Esophagus squamous epithelium (tissue), 5 donors: ENCODE measurements at regions not wholly inside any gene's neighbourhood (a gene's known extent, or its start where the extent isn't known, plus 50 kb on each side); places are given as distances from the start of the nearest gene placed in this dataset.

ENCODE experiments used
- DNase-seq: peaks from one replicate; lab custom pipeline; 2025; lab: John Stamatoyannopoulos, UW
- H3K27ac ChIP-seq, 4 donors: fragments of 200-600 bp; sonication (generic); one replicate each; pipeline ENCODE4 v1.5.1; 2016 to 2019; ENCODE audit warnings: mild to moderate bottlenecking in 1 of 4
- H3K27me3 ChIP-seq, 4 donors: fragments of 200-600 bp; sonication (generic); 1 replicate in 3 of 4; 2 replicates in 1 of 4; pipeline versions ENCODE4 v1.5.1 to v1.6.0; 2017 to 2021; ENCODE audit warnings: antibody characterized with exemption in 1 of 4
- H3K36me3 ChIP-seq, 3 donors: fragments of 200-600 bp; sonication (generic); one replicate each; pipeline ENCODE4 v1.5.1; 2016 to 2019
- H3K4me1 ChIP-seq, 3 donors: fragments of 200-600 bp; sonication (generic); one replicate each; pipeline ENCODE4 v1.5.1; 2017 to 2019
- H3K4me3 ChIP-seq, 4 donors: fragments of 200-600 bp; sonication (generic); 1 replicate in 3 of 4; 2 replicates in 1 of 4; pipeline ENCODE4 v1.5.1; 2016 to 2019; ENCODE audit warnings: mild to moderate bottlenecking in 2 of 4, moderate library complexity in 1 of 4
- H3K9me3 ChIP-seq, 3 donors: fragments of 200-600 bp; sonication (generic); one replicate each; pipeline ENCODE4 v1.5.1; 2016 to 2019
- POLR2A ChIP-seq, 4 donors: fragments of 450-650 bp; IDR thresholded peaks; one replicate each; pipeline ENCODE4 v1.6.1; 2017; ENCODE audit warnings: antibody characterized with exemption in 4 of 4, mild to moderate bottlenecking in 4 of 4, moderate library complexity in 3 of 4
- WGBS, 2 donors: methylation state at CpG; one replicate each; pipeline ENCODE4 v1.1.5; 2018; 5-methylcytosine and 5-hydroxymethylcytosine counted together
- intact Hi-C: fragments of 100-400 bp; cut with DNase I; formaldehyde crosslinking; loops from one replicate; pipeline ENCODE4 v1.15.0; 2022
- TF ChIP-seq, protein P1 (sequence below), 6 experiments: fragments of 450-650 bp in 4 of 6; fragments of 200-600 bp in 2 of 6; sonication (generic) in 2 of 6; IDR thresholded peaks; one replicate each; pipeline ENCODE4 v1.5.1; 2016 to 2019; ENCODE audit warnings: antibody characterized with exemption in 6 of 6, mild to moderate bottlenecking in 4 of 6, moderate library complexity in 4 of 6
- donor health status: DM: yes; HTN: yes; CAD: no.

DNA sequence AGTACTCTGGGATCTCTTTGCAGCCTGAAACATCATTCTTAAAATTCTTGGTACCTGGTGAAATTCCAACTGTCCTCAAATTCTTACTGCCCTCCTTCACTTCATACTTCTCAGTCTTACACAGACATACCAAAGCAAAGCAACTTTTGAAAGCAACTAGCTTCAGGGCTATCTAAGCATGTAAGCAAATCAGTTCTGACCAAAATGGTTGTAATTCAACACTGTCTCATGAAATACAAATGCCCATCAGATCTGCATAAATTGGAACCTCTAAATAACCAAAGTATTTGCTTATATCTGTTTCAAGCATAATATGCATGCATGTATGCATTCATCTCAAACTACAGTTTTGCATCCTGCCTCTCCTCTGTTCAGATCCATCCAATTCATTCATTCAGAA, 308.1 kb upstream of the PPARGC1A start:
- Histone ChIP-seq H3K27me3 (no peaks in the 10 kb centered on the region), H3K9me3 (no peaks in the 10 kb centered on the region), H3K4me1 (no peaks in the 10 kb centered on the region), H3K27ac (no peak overlapping the region), H3K36me3 (no peaks in the 10 kb centered on the region), H3K4me3 (no peak overlapping the region)
- no peak for TF ChIP-seq POLR2A (IDR thresholded peaks at IDR 0.05)
- TF ChIP-seq, protein P1, sequence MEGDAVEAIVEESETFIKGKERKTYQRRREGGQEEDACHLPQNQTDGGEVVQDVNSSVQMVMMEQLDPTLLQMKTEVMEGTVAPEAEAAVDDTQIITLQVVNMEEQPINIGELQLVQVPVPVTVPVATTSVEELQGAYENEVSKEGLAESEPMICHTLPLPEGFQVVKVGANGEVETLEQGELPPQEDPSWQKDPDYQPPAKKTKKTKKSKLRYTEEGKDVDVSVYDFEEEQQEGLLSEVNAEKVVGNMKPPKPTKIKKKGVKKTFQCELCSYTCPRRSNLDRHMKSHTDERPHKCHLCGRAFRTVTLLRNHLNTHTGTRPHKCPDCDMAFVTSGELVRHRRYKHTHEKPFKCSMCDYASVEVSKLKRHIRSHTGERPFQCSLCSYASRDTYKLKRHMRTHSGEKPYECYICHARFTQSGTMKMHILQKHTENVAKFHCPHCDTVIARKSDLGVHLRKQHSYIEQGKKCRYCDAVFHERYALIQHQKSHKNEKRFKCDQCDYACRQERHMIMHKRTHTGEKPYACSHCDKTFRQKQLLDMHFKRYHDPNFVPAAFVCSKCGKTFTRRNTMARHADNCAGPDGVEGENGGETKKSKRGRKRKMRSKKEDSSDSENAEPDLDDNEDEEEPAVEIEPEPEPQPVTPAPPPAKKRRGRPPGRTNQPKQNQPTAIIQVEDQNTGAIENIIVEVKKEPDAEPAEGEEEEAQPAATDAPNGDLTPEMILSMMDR (IDR thresholded peaks at IDR 0.05), result no peak
- DNase-seq, result no peak
- intact Hi-C loops, result no loop called here

- TF ChIP-seq, protein P1 (IDR thresholded peaks at IDR 0.05), result no peak
- TF ChIP-seq POLR2A (IDR thresholded peaks at IDR 0.05), result no peak
- Histone ChIP-seq H3K9me3 (no peaks in the 10 kb centered on the region), H3K4me1 (no peaks in the 10 kb centered on the region), H3K36me3 (no peaks in the 10 kb centered on the region), H3K27me3 (no peaks in the 10 kb centered on the region), H3K4me3 (no peak overlapping the region), H3K27ac (no peak overlapping the region)
- no peak for DNase-seq
- intact Hi-C loops, result no loop called here
- WGBS, 2 donors, result 80 to 93% methylated on average over 1 of the region's 1 CpG
Observed at GRCh38 chr4:24196785-24197184, 306.9 kb upstream of the PPARGC1A start.

DNA sequence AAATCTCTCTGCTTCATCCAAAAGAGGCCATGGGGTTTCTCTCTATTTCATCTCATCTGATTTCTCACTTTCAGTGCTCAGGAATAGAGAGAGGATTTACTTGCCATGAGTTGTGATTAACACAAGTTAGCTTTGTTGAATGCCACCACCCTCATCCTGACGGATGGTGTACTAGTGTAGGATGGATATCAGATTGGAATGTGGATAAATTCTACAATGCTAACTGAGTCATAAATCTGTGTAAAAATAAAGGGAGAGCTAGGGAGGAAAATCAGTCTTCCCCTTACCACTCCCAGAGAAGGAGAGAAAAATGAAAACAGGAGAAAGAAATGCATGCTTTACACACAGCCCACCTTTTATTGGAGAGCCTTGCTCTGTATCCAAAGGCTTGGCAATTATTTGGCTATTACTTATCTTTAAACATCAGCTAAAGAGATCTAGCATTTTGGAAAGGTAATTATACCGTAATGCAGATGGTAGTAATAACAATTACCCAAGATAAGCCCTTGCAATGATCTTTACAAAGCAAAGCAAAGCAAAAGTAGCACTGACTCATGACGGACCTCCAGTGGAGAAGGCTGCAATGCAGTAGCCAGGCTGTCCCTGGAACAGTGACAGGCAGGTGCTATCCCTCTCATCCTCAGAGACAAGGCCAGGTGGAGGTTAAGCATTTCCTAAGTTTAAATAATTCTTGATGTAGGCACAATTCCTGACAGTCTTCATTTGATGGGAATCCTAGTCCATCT, 306.3 kb upstream of the PPARGC1A start:
- TF ChIP-seq, protein P1 (IDR thresholded peaks at IDR 0.05), result no peak
- no peak for TF ChIP-seq POLR2A (IDR thresholded peaks at IDR 0.05)
- intact Hi-C loops, result no loop called here
- WGBS, 2 donors, result 75 to 76% methylated on average over 3 of the region's 3 CpGs
- no peaks in the 10 kb centered on the region for H3K4me1 ChIP-seq
- H3K9me3 ChIP-seq, result no peaks in the 10 kb centered on the region
- no peak overlapping the region for H3K27ac ChIP-seq
- no peak for DNase-seq
- no peaks in the 10 kb centered on the region for H3K27me3 ChIP-seq
- no peaks in the 10 kb centered on the region for H3K36me3 ChIP-seq
- no peak overlapping the region for H3K4me3 ChIP-seq

DNA sequence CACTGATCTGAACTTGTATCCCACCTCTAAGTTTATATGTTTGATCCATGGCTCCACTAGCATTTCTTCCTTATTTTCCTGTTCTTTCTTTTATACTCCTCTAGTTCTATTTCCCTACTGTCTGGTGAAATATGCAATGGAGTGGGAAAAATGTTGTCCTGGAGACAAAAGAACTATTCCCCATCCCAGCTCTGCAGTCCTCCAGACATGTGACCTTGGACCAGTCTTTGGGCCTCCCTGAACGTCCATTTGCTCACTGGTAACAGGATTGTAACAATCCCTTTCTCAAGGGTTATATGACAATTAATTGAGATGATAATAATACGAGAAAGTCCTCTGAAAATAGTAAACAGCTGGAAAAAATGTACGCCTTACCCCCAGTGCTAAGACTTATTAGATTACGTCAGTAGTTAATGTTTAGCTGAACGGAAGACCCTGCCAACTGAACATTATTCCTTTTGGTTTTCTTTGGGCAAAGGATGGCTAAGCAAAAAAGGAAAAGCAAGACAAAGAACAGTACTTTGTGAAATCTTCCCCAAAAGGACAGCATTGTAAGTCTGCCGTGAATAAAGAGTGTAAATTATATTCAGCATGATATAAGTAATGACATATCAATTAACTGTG, 302.3 kb upstream of the PPARGC1A start:
- TF ChIP-seq, protein P1 (IDR thresholded peaks at IDR 0.05), result no peak
- no peak for TF ChIP-seq POLR2A (IDR thresholded peaks at IDR 0.05)
- peaks cover 0 to 7% (median 0%) of the 10 kb centered on the region in 4 donors for H3K27me3 ChIP-seq
- no peak overlapping the region for H3K27ac ChIP-seq
- intact Hi-C loops, result no loop called here
- no peaks in the 10 kb centered on the region for H3K9me3 ChIP-seq
- H3K36me3 ChIP-seq, result no peaks in the 10 kb centered on the region
- no peaks in the 10 kb centered on the region for H3K4me1 ChIP-seq
- H3K4me3 ChIP-seq, result no peak overlapping the region
- DNase-seq, result no peak
- WGBS, 2 donors, result 70 to 73% methylated on average over 6 of the region's 6 CpGs
